PC-9 (cell line): ENCODE measurements at regions not wholly inside any gene's neighbourhood (a gene's known extent, or its start where the extent isn't known, plus 50 kb on each side); places are given as distances from the start of the nearest gene placed in this dataset.

ENCODE experiments used
- CTCF ChIP-seq: fragments of 200-600 bp; sonication (generic); conservative IDR thresholded peaks from 2 replicates; pipeline ENCODE4 v1.6.1; 2017; ENCODE audit warnings: mixed run types, antibody characterized with exemption, mild to moderate bottlenecking, moderate library complexity
- EZH2 ChIP-seq: fragments of 200-600 bp; sonication (generic); IDR thresholded peaks from 2 replicates; pipeline ENCODE4 v1.8.0; 2017; ENCODE audit warnings: antibody characterized with exemption, low read depth

- TF ChIP-seq CTCF (no peak), EZH2 (no peak)
Observed at GRCh38 chr6:27541212-27541932, 68.5 kb upstream of the ZNF184 start.
